HG03442 (cell line): ENCODE measurements at regions not wholly inside any gene's neighbourhood (a gene's known extent, or its start where the extent isn't known, plus 50 kb on each side); places are given as distances from the start of the nearest gene placed in this dataset.
"Not testable (repeated sequence)": the region's sequence is repeated elsewhere in the genome, so short reads cannot be mapped to it uniquely, and the experiment has no call there.

Experiments used
- ATAC-seq: cut with Tn5 transposase; IDR thresholded peaks from one replicate; pipeline ENCODE4 v1.9.1; 2021; ENCODE audit warnings: mild to moderate bottlenecking, moderate library complexity; ENCODE audit not compliant: unreplicated experiment

DNA sequence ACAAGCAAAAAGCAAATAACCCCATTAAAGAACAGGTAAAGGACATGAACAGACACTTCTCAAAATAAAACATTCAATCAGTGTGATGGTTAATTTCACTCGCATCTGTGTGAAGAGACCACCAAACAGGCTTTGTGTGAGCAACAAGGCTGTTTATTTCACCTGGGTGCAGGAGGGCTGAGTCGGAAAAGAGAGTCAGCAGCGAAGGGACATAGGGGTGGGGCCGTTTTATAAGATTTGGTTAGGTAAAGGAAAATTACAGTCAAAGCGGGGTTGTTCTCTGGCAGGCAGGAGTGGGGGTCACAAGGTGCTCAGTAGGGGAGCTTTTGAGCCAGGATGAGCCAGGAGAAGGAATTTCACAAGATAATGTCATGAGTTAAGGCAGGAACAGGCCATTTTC is 429.5 kb upstream of the ZNF804A start:
- ATAC-seq = not testable (repeated sequence)

DNA sequence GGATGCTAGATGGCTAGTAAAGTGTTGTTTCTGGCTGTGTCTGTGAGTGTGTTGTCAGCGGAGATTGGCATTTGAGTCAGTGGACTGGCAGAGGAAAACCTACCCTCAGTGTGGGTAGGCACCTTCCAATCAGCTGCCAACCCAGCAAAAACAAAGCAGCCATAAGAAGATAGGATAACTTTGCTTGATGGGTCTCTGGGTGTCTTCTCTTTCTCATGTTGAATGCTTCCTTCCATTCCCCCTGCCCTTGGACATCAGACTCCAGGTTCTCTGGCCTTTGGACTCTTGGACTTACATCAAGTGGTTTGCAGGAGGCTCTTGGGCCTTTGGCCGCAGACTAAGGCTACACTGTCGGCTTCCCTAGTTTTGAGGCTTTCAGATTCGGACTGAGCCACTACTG is 429.0 kb upstream of the ZNF804A start:
- no peak for ATAC-seq

DNA sequence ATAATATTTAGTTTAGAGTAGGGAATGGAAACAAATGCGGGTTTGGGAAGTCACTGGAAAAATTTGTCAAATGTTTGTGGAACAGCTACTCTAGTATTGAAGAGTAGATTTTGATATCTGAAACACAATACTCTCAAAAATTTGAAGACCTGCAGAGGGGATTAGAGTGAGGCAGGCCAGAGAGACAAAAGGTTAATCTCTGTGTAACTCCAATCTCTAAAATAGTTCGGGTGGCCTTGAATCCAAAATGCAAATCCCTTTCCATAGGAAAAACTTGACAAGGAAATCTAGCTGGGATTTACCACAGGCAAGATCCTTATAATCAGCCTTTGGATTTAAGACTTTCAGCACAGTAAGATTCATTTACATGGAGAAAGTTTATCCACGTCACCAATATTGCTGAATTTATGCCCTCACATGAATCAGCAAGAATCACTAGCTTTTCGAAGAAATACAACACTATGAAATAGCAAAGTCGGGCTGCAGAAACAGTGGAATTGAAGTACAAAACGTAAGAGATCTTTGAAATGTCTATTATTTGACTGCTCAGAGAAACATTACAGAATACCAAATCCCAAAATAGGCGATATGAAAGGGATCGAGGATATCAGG is 423.7 kb upstream of the ZNF804A start:
- no peak for ATAC-seq

DNA sequence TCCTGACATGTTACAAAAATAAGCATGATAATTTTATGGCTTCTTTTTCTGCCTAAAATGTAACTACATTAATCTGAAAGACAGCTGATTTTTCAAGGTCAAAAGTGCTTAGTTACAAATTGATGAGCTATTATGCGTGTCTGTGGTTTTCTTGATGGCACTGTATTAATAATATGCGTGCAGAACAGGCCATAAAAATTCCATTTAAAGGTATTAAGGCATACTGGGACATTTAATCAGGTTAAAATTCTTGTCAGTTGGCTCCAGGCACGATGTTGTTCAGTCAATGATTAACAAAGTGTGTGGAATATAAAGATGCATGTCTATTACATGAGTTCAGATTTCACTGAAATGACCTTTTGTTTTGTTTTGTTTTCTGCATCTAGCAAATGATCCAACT is 420.1 kb upstream of the ZNF804A start:
- ATAC-seq = no peak

DNA sequence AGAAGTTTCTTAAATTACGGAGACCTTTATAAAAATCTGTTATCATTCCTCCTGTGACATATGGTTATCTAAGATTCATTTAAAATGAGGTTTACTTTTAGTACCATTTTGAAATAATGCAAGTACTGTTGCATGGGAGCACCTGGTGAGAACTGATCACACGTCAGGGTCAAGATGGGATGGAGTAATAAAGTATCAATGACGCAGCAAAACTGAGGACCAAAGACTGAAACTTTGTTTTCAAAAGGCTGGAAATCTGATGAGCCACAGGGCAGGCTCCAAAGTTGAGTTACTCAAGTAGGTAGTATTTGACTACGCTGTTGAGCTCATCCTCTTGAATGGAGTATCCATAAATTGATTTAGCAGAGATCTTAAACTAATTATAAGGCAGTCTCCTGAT is 411.9 kb upstream of the ZNF804A start:
- no peak for ATAC-seq

DNA sequence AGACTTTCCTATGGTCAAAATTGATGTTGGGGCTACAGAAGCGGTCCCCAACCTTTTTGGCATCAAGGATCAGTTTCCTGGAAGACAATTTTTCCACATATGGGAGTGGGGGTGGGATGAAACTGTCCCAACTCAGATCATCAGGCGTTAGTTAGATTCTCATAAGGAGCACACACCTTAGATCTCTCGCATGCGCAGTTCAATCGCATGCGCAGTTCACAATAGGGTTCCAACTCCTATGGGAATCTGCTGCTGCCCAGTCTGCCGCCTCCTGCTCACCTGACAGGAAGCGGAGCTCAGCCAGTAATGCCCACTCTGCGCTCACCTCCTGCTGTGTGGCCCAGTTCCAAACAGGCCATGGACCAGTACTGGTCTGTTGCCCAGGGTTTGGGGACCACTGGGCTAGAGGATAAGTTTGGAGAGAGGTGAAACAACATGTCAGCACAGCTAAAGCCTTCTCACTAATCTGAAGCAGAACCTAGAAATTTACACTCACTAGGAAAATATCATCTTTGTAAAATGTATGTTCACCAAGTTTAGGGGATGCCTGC is 410.8 kb upstream of the ZNF804A start:
- no peak for ATAC-seq

DNA sequence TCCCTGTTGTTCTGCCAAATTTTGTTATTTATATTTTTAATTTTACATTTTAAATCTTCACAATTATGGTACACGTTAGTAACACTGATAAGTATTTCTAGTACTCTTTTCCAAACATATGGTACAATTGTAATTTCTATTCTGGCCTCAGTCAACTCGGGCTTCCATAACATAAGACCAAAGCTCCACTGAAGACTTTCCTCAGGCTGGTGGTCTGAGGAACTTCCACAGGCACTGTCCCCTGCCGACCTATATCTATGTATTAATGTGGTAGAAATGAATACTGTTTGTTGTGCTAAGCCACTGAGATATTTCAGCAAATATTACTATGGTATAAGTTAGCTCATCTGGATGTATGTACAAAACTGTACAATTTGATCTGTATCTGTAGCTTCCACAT is 407.6 kb upstream of the ZNF804A start:
- ATAC-seq = no peak

DNA sequence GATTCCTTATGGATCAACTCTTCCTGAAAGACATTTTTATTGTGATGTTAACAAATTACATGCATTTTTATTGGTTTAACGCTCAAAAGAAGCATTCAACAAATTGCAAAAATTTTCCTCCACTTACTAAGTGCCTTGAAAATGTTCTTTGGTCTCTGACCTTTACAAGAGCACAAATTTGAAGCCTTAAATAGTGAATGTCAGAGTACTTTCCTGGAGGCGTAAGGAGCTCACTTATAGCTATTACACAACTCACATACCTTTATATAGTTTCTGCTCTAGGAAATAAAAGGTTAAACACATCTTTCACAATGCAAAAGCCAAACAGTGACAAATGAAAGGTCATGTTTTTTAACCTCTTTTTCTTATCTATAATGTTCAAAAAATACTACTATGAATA is 405.7 kb upstream of the ZNF804A start:
- no peak for ATAC-seq

DNA sequence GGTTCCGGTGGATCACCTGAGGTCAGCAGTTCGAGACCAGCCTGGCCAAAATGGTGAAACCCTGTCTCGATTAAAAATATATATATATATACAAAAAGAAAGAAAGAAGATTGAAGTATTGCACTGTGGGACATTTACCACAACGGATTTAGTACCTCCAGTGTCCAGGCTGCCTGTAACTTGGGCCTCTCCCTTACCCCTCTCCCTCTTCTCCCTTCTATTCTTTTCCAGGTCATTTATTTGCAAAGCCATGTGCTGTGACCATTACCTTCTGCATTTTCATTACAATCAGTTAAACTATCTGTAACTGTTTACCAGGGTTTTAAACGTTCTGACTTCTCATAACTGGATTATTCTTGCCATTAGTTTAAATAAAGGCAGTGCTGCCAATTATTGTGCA is 400.9 kb upstream of the ZNF804A start:
- ATAC-seq = no peak

DNA sequence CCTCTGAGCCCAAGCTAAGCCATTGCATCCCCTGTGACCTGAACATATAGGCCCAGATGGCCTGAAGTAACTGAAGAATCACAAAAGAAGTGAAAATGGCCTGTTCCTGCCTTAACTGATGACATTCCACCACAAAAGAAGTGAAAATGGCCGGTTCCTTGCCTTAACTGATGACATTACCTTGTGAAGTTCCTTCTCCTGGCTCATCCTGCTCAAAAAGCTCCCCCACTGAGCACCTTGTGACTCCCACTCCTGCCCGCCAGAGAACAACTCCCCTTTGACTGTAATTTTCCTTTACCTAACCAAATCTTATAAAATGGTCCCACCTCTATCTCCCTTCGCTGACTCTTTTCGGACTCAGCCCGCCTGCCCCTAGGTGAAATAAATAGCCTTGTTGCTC is 399.5 kb upstream of the ZNF804A start:
- ATAC-seq = not testable (repeated sequence)

DNA sequence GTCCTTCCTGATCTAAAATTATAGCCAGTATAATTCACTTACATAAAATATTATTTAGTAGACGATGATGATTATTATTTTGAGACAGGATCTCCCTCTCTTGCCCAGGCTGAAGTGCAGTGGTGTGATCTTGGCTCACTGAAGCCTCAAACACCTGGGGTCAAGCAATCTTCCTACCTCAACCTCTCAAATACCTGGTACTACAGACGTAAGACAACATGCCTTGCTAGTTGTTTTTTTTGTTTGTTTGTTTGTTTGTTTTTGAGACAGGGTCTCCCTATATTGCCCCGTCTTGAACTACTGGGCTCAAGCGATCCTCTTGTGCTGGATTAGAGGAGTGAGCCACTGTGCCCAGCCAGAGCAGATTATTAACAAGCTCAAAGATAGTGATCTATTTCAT is 399.1 kb upstream of the ZNF804A start:
- no peak for ATAC-seq

DNA sequence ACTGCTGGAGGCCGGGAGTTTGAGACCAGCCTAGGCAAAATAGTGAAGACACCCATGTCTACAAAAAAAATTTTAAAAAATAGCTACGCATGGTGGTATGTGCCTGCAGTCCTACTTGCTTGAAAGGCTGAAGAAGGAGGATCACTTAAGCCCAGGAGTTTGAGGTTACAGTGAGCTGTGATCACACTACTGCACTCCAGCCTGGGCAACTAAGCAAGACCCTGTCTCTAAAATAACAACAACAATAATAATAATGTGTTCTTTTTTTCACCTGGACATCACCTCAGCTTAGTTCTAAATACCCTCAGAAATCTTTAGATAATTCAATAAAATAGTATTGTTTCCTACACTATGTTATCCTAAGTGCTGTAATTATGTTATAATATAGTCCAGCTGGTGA is 397.1 kb upstream of the ZNF804A start:
- ATAC-seq = no peak

DNA sequence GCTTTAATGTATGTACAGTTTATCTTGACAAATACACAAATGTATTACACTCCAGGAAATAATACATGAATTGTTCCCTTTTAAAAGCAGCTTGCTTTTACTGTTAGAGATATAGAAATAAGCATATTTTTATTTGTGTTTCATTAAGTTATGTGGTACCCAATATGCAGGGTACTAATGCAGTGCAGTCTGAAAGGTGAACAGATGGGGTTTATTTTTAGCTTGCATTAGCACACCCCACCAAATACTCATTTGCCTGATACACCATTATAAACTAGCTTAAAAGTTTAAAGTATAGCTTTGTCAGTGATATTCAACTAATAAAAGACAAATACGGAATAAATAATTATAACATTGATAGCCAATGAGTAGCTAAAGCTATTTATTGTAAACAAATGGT is 394.7 kb upstream of the ZNF804A start:
- ATAC-seq = no peak

DNA sequence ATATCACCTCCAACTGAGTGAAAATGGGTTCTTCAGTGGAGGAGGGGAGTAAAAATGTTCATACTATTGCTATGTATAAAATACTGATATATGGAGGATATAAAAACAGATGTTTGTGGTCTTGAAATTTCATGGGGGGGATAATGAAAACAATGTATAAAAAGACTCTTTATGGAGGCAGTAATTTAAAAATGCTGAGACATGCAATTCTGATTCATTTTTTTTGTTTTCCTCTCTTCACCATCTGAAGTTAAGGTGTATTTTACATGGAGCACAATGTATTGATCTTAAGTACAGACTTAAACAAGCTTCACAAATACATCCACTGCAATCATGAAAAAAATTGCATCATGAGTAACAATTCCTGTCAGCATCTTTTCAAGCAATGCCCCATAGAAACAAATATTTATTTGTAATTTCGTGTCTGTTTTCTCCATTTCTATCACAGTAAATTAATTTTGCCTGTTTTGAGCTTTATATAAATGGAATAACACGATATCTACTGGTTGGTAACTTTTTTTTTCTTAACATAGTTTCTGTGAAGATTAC is 393.2 kb upstream of the ZNF804A start:
- no peak for ATAC-seq

DNA sequence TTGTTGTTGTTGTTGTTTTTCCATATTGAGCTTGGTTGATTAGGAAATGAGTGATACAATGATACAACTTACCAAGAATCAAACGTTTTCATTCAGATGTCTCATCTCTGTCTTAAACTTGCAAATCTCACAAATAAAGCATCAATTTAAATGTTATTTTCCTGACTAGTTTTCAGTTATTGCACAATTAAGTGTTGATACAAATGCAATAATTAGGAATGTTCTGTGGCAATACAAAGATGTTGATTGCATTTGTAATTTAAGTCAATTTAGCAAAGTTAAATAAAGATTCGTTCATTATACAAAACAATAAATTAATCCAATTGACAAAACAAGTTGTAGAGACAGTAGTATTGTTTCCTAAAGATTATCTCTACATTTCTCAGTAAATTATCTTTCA is 392.3 kb upstream of the ZNF804A start:
- ATAC-seq = no peak

DNA sequence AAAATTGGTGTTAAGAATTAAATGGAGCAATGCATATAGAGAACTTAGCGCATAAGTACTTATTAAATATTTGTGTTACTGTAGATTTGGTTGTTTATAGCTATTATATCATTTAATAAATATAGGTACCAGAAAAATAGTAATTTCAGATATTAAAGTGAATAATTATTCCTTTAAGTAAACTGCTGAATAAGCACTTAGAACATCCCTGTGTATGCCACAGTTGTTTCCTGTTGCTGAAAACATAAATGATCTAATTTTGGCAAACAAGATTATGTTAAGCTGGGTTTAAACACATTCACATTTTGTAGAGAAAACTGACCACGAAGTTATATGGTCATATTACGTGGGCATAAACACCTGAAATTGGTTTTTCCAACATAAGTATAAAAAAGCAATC is 388.0 kb upstream of the ZNF804A start:
- ATAC-seq = no peak

DNA sequence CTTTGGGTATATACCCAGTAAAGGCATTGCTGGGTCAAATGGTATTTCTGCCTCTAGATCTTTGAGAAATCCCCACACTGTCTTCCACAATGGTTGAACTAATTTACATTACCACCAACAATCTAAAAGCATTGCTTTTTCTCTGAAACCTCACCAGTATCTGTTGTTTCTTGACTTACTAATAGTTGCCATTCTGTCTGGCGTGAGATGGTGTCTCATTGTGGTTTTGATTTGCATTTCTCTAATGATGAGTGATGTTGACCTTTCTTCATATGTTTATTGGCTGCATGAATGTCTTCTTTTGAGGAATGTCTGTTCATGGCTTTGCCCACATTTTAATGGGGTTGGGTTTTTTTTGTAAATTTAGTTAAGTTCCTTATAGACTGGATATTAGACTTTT is 382.6 kb upstream of the ZNF804A start:
- ATAC-seq = peak; percentile 74

DNA sequence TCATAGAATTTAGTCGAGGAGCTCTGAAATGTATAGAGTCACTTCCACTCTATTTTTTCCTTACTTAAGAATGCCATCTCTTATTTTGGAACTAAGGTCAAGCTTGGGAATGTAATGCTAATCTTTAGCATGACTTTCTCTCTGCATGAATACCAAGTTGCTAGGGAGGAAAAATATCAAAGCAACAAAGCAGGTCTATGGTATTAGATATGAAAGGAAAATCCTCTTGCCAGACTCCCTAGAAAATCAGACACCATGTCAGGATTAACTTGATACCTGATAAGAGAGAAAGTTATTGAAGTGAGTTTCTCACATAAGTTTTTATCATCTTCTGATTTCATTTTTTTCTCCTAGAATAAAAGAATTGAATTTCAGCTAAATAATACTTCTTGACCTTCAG is 341.7 kb upstream of the ZNF804A start:
- no peak for ATAC-seq

DNA sequence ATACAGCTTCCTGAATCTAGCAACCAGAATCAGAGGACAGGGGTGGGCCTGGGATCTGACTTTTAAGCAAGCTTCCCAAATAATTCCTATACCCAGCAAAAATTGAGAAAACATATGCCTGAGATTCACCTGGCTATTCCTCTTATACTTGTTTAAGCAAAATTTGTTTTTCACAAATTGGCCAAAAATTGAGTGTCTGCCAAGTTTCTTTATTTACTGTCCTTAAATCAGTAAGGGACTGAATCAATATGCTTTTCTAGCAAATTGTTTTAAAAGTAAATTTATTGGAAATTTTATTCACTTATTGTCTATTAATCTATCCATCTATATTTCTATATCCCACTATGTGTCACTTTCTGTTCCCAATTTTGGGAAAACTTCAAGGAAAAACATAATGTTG is 337.0 kb upstream of the ZNF804A start:
- ATAC-seq = no peak

DNA sequence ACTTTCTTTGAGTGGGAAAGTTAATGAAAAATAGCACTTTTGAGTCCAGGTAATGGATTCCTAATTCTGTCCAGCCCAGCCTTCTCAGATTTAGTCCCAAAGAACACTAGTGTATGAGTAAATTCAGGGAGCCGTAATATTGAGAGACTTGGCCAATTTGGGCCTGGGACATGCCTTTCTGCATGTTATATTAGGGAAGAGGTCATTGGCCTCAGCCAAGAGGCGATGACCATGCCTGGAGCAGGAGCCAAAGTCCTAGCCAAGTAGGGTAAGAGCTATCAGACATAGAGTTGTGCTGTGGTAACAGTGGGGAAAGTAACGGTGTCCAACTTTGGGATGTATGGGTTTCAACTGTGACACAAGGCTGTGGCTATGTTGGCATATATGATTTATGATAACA is 336.5 kb upstream of the ZNF804A start:
- ATAC-seq = no peak

DNA sequence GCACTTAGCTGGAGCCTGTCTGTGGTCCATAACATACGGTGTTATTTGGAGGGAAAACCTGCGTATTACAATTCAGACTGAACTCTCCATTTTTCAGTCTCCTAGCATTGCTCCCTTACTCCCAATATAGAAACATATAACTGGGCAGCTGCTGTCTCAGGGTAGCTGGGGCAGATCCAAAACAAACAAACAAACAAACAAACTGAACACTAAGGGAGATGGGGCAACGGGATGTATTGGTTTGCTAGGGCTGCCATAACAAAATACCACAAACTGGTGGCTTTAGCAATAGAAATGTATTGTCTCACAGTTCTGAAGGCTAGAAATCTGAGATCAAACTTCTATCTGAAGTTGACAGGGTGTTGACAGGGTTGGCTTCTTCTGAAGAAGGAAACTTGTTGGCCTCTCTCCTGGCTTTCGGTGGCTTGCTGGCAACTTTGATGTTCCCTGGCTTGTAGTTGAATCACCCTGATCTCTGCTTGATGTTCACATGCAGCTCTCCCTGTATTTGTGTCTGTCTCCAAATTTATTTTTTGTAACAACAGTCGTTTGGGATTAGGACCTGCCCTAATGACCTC is 329.3 kb upstream of the ZNF804A start:
- ATAC-seq = no peak

DNA sequence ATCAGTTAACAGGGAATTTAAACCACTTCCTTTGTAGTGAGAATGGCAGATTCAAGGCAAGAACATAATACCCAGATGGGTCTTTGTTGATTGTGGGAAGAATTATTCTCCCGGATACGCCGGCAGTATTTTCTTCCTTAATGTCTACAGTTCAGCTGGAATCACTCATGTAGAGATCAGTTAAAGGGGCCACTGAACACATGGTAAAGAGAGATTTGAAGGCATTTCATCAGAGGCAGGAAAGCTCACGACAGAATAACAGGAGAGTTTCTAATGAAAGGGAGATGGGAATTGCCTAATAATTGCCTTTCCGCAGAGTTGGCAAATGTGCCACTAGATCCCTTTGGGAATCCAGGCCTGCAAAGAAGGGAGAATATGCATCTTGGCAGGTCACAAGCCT is 327.7 kb upstream of the ZNF804A start:
- no peak for ATAC-seq

DNA sequence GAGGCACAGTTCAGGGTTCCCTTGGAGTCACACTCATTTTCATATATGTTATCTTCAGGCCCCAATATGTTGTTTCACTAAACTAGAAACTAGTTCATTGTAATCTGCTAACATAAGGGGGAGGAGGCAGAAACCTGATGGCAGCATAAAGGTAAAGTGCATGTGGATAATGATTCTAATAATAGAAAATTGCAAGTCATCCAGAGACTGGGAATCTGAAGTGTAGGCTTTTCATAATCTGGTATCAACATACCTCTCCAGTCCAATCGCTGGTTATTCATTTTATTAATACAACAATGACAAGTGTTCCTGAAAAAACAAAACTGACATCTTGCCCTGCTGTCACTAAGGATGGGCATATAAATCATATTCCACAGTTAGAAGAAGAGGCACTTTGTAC is 326.3 kb upstream of the ZNF804A start:
- no peak for ATAC-seq
